Panc1 (cell line): ENCODE measurements at regions not wholly inside any gene's neighbourhood (a gene's known extent, or its start where the extent isn't known, plus 50 kb on each side); places are given as distances from the start of the nearest gene placed in this dataset.

Experiments used
- ATAC-seq: fragments of 200-7000 bp; cut with Tn5 transposase; 2 replicates; pipeline ENCODE4 v1.9.1; 2020; ENCODE audit warnings: mild to moderate bottlenecking, moderate library complexity
- BruUV-seq: library from RNA; stranded (reverse); fragments of 400-500 nt; replicated peaks from 2 replicates; lab custom pipeline; 2021; lab: Mats Ljungman, UMichigan
- CTCF ChIA-PET: fragments of 300-600 bp; sonication (Branson Sonifier 250); formaldehyde crosslinking; loops from one replicate; lab custom pipeline; 2022; ENCODE audit warnings: antibody characterized with exemption; lab: Charles Lee
- POLR2A ChIA-PET: fragments of 300-600 bp; sonication (Branson Sonifier 250); formaldehyde crosslinking; loops from one replicate; lab custom pipeline; 2022; ENCODE audit warnings: antibody characterized with exemption; lab: Charles Lee
- DNase-seq: peaks from one replicate; pipeline ENCODE4 v3.0.0-alpha.2; 2010; ENCODE audit warnings: low read depth, low spot score
- H3K27ac ChIP-seq: 2 replicates; pipeline ENCODE4 v1.5.1; 2011; ENCODE audit warnings: mild to moderate bottlenecking, low read length, inconsistent platforms
- H3K27me3 ChIP-seq: fragments of 200-500 bp; sonication (Bioruptor generic); 2 replicates; pipeline ENCODE4 v1.6.0; 2014; ENCODE audit warnings: low read length, inconsistent platforms; ENCODE audit not compliant: control insufficient read depth, insufficient read depth
- H3K36me3 ChIP-seq: fragments of 200-500 bp; sonication (Bioruptor generic); 2 replicates; pipeline ENCODE4 v1.5.1; 2014; ENCODE audit warnings: inconsistent platforms, mild to moderate bottlenecking, low read length, moderate library complexity; ENCODE audit not compliant: control insufficient read depth, insufficient read depth
- H3K4me1 ChIP-seq: 2 replicates; pipeline ENCODE4 v1.5.1; 2011; ENCODE audit warnings: inconsistent platforms, mild to moderate bottlenecking, low read length, moderate library complexity; ENCODE audit not compliant: control insufficient read depth, insufficient read depth
- H3K4me3 ChIP-seq, 2 experiments: 2 replicates each; pipeline ENCODE4 v1.5.1; 2011 to 2012; ENCODE audit warnings: low read depth in 2 of 2, low read length in 2 of 2, mild to moderate bottlenecking in 2 of 2, inconsistent platforms in 1 of 2, moderate library complexity in 1 of 2
- H3K9me3 ChIP-seq: fragments of 200-500 bp; sonication (Bioruptor generic); 2 replicates; pipeline ENCODE4 v1.5.1; 2014; ENCODE audit warnings: low read depth, mild to moderate bottlenecking, inconsistent platforms, low read length, moderate library complexity; ENCODE audit not compliant: control insufficient read depth, insufficient read depth
- CTCF ChIP-seq: fragments of 450-650 bp; IDR thresholded peaks from 2 replicates; pipeline ENCODE4 v1.5.1; 2017; ENCODE audit warnings: mild to moderate bottlenecking
- POLR2AphosphoS5 ChIP-seq: IDR thresholded peaks from 2 replicates; pipeline ENCODE4 v1.6.1; 2012; ENCODE audit warnings: mild to moderate bottlenecking, low read depth, low read length, moderate library complexity
- SIN3A ChIP-seq: IDR thresholded peaks from 2 replicates; pipeline ENCODE4 v1.6.1; 2012; ENCODE audit warnings: low read depth, mild to moderate bottlenecking, low read length, moderate library complexity, borderline replicate concordance; ENCODE audit not compliant: insufficient read depth
- TCF7L2 ChIP-seq: IDR thresholded peaks from 2 replicates; pipeline ENCODE4 v1.6.1; 2011; ENCODE audit warnings: mild to moderate bottlenecking, low read depth, low read length, inconsistent platforms
- in situ Hi-C: cut with HindIII; loops from 2 replicates; pipeline ENCODE4 v1.10.0; 2016; ENCODE audit warnings: low sequenced_read_pairs, low pct_unique_long_range_greater_than_20kb
- intact Hi-C: fragments of 100-400 bp; cut with micrococcal nuclease; formaldehyde crosslinking; loops from one replicate; pipeline ENCODE4 v1.10.0; 2022; ENCODE audit not compliant: unreplicated experiment
- TF ChIP-seq, protein P1 (sequence below), 2 experiments: IDR thresholded peaks; 2 replicates each; pipeline ENCODE4 v1.6.1; 2011 to 2012; ENCODE audit warnings: low read depth in 2 of 2, control low read depth in 1 of 2, low read length in 1 of 2, mild to moderate bottlenecking in 1 of 2, moderate library complexity in 1 of 2; ENCODE audit not compliant: insufficient read depth in 1 of 2

DNA sequence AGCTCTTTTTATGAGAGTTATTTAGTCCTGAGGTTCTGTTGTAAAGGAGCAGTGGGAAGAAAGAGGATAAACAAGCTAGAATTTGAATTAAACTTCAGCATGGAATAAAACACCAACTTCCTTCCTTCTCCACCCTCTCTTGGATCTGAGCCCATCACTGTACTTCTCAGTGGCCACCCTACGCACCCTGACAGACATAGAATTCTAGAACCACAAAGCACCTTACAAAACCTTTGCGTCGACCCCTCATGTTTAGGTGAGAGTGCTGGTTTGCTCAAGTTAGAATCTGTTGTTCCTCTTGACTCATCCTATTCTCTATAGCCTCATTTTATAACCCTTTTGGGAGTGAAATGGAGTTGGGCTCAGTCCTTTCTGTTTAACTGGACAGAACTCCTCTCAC, 84.6 kb upstream of the RPL34 start:
- Histone ChIP-seq H3K27me3 (no peaks in the 10 kb centered on the region), H3K4me3 (no peak overlapping the region), H3K9me3 (no peaks in the 10 kb centered on the region), H3K4me1 (no peaks in the 10 kb centered on the region), H3K36me3 (no peaks in the 10 kb centered on the region), H3K27ac (no peak overlapping the region)
- BruUV-seq, result no TSS peak
- ChIA-PET POLR2A (no interaction called here), CTCF (no interaction called here)
- DNase-seq (no peak), ATAC-seq (no peak)
- in situ Hi-C loops, result no loop called here
- intact Hi-C loops, result no loop called here
- TF ChIP-seq CTCF, result no peak
- no peak for TF ChIP-seq TCF7L2
- no peak for TF ChIP-seq POLR2AphosphoS5
- TF ChIP-seq SIN3A, result no peak
- TF ChIP-seq, protein P1, sequence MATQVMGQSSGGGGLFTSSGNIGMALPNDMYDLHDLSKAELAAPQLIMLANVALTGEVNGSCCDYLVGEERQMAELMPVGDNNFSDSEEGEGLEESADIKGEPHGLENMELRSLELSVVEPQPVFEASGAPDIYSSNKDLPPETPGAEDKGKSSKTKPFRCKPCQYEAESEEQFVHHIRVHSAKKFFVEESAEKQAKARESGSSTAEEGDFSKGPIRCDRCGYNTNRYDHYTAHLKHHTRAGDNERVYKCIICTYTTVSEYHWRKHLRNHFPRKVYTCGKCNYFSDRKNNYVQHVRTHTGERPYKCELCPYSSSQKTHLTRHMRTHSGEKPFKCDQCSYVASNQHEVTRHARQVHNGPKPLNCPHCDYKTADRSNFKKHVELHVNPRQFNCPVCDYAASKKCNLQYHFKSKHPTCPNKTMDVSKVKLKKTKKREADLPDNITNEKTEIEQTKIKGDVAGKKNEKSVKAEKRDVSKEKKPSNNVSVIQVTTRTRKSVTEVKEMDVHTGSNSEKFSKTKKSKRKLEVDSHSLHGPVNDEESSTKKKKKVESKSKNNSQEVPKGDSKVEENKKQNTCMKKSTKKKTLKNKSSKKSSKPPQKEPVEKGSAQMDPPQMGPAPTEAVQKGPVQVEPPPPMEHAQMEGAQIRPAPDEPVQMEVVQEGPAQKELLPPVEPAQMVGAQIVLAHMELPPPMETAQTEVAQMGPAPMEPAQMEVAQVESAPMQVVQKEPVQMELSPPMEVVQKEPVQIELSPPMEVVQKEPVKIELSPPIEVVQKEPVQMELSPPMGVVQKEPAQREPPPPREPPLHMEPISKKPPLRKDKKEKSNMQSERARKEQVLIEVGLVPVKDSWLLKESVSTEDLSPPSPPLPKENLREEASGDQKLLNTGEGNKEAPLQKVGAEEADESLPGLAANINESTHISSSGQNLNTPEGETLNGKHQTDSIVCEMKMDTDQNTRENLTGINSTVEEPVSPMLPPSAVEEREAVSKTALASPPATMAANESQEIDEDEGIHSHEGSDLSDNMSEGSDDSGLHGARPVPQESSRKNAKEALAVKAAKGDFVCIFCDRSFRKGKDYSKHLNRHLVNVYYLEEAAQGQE (IDR thresholded peaks at IDR 0.05; ENCODE audit: insufficient read depth in 1 of 2, low read depth in 2 of 2, low read length in 1 of 2), result no peak

- intact Hi-C loops (no loop called here), in situ Hi-C loops (no loop called here)
- no peaks in the 10 kb centered on the region for H3K9me3 ChIP-seq
- H3K27ac ChIP-seq, result no peak overlapping the region
- BruUV-seq, result no TSS peak
- no peak for TF ChIP-seq TCF7L2
- TF ChIP-seq, protein P1 (IDR thresholded peaks at IDR 0.05; ENCODE audit: insufficient read depth in 1 of 2, low read depth in 2 of 2, low read length in 1 of 2), result no peak
- no peak for TF ChIP-seq CTCF
- no peak for TF ChIP-seq POLR2AphosphoS5
- TF ChIP-seq SIN3A, result no peak
- POLR2A ChIA-PET, result no interaction called here
- no peak for ATAC-seq
- DNase-seq, result no peak
- no peak overlapping the region for H3K4me3 ChIP-seq
- H3K36me3 ChIP-seq, result no peaks in the 10 kb centered on the region
- no peaks in the 10 kb centered on the region for H3K4me1 ChIP-seq
- CTCF ChIA-PET, result no interaction called here
- no peaks in the 10 kb centered on the region for H3K27me3 ChIP-seq
These were observed 86.5 kb upstream of the RPL34 start for GRCh38 chr4:108533876-108534275.
